GM19463 (cell line): ENCODE measurements at regions not wholly inside any gene's neighbourhood (a gene's known extent, or its start where the extent isn't known, plus 50 kb on each side); places are given as distances from the start of the nearest gene placed in this dataset.
"Not testable (repeated sequence)": the region's sequence is repeated elsewhere in the genome, so short reads cannot be mapped to it uniquely, and the experiment has no call there.

Experiments
- ATAC-seq: cut with Tn5 transposase; IDR thresholded peaks from one replicate; pipeline ENCODE4 v1.9.1; 2021; ENCODE audit warnings: mild to moderate bottlenecking, moderate library complexity; ENCODE audit not compliant: unreplicated experiment

DNA sequence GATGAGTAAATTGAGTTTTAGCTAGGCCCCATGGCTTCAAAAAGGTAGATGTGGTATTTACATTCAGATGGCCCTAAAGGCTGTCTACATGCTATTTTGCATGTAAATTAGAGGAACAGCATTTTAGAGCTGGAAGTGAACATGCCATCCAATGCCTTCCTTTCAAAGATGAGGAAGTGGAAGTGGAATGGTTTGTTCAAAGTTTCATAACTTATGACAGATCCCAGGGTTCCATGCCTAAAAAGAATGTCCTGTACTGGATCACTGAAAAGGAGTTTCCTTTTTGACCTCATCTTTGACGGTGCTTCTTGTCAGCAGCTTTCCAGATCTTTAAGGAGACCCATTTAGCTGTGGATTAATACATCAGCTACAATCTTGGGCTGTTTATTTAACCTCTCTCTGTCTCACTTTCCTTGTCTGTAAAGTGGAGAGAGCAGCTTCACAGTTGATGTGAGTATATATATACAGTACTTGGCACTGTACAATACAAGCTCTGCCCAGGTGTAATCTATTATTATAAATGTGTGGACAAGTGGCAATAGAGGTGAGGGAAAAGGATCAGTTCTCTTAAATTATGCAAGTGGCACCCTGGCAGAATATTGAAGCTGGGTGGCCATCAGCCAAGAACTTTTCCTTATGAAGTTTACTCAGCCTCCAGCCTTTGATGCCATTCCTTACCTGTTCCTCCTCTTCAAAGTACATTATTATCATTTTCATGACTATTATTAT, 68.7 kb upstream of the GOLGA8B start:
- ATAC-seq = no peak

DNA sequence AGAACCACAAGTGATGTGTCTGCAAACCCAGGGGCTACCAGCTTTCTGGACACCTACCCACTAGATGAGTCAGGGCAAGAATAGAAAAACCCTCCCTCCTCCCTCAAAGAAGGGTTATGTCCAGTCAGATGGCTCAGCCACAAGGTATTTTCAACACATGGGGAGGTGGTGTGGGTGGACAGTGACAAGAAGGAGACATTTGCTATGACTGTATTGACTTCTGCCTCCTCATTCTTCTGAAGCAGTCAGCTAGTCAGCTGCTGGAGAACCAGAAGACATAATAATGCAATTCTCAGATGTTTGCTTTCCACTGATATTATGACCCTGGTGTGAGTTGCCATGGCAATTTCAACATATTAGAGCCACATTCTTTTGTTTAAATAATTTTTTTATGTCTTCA, 66.7 kb upstream of the GOLGA8B start:
- peak; percentile 60 for ATAC-seq

DNA sequence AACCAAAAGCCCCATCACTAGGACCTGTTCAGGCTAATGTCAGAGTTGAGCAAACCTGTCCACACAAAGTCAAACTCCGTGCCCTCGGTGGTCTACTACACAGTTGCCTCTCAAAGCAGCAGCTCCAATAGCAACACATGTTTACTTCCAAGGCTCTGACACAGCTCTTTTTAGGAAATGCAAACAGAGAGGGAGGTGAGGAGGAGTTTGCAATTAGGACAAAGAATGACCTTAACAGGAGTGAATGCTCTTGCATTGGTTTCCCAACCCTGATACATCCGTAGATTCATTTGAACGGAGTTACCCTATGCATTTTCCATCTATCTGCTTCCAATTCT, 64.8 kb upstream of the GOLGA8B start:
- no peak for ATAC-seq

DNA sequence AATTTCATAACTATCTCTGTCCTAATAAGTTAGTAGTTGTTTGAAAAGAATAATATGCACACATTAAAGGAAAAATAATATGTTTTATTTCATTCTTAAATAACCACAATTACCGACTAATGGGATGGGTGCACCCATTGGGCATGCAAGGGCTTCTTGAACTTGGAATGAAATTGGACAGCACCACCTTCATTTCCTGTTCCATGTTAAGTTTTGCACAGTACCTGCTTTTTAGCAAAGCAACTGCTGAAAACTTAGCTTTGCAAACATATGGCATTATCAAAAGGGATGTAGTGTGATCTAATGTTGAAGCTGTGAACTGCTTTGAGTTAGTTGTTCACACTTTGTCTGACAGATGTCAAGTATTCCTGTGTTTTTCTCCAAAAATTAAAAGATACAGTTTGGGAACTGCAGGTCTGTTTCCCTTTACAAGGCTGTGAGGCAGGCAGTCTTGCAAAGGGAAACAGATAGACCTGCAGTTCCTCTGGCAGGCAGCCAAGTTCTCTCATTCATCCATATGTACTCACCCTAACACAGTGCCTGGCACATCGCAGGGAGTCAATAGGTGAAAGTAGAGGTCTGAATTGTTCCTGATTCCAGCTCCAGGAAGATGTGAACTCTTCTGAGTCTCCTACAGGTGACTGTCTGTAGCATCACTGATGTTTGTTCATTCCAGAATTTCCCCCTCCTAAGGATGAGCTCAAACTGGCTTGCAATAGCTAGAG, 64.3 kb upstream of the GOLGA8B start:
- no peak for ATAC-seq

DNA sequence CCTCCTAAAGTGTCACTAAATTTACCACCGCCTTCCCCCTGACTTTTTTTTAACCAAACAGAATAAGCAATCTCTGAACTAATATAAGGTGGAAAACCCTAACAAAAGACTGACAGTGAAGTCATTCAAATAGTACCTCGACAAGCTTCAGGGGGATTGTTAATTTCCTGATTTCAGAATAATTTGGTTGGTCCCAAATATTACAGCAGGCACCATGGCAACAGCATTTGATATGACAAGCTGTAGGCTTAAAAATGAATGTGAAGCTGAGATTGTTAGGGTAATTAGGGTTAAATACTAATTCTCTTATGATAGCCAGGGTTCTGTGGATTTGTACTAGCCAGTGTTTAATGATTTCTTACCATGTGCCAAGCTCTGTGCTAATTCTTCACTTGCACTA, 63.5 kb upstream of the GOLGA8B start:
- ATAC-seq = no peak

DNA sequence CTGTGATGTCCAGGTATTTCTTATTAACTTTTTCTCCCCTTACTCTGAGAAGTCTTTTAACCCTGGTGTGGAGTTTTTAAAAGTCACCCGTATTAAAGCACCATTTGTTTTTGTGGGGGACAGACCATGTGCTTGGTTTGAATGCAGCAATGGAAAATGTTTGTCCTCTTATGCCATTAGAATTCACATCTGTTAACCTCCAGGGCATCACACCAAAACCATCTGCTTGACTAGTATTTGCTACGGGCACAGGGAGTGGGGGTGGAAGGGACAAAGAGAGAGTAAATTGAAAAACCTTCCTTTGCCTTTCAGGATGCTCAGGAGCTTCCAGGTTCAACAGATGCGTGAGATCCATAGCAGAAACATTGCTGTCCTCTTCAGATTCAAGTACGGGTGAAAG, 61.4 kb upstream of the GOLGA8B start:
- no peak for ATAC-seq

DNA sequence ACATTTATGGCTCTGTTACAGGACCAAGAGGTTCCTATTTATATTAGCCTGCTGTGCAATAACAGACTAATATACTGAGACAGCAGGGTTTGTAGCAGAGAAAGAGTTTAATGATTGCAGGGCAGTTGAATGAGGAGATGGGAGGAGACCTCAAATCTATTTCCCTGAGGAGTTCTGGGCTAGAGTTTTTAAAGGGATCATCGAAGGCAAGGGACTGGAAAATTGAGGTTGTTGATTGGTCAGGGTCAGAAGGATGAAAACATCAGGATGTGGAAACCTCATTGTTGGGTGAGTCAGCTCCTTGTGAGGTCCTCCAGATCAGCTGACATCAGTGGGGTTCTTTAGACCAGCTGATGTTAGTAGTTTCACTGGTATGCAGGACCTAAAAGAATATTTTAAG, 60.6 kb upstream of the GOLGA8B start:
- ATAC-seq = no peak

DNA sequence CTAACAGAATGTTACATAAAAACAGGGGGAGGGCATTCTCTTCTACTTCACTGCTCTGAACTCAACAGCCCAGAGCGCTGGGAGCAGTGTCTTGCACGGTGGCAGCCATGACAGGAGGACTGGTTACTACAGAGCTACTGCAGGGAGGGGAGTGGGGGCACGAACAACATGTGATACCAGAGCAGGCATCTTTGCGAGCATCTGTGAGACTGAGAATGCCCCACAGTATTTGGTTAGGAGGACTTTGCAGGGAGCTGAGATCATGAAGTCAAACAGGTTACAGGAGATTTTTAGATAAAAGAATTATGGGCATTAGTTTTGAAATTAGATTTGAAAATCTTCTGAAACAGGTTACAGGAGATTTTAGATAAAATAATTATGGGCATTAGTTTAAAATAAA, 58.8 kb upstream of the GOLGA8B start:
- ATAC-seq = no peak

DNA sequence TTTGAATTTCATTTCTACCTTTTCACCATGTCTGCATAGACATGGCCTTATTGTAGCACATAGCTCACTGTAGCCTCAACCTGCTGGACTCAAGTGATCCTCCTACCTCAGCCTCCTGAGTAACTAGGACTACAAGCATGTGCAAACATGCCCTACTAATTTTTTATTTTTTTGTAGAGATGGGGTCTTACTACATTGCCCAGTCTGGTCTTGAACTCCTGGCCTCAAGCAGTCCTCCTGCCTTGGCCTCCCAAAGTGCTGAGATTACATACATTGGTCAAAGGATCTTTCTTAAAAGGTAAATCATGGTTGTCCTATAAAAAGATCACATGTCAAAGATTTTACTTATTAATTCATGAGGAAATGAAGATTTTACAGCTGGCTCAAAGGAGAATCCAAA, 57.2 kb upstream of the GOLGA8B start:
- no peak for ATAC-seq

DNA sequence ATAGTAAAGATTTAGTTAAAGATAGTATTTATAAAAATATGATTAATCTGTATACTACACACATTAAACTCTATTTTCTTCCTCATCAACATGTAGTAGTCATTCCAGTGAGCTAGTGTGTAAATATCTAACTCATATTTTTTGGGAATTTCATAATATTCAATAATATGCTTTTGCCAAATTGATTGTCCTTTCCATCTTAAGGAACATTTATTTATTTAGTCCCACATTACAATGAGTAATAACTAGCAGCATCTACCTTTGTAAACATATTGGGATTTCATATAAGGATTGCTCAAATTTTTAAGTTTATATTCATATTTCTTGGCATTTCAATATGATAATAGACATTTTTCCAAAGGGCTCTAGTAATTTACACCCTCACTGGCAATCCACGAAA, 53.9 kb upstream of the GOLGA8B start:
- ATAC-seq = no peak

DNA sequence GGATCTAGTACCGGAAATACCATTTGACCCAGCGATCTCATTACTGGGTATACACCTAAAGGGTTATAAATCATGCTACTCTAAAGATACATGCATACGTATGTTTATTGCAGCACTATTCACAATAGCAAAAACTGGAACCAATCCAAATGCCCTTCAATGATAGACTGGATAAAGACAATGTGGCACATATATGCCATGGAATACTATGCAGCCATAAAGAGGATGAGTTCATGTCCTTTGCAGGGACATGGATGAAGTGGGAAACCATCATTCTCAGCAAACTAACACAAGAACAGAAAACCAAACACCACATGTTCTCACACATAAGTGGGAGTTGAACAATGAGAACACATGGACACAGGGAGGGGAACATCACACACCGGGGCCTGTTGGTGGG, 50.2 kb upstream of the GOLGA8B start:
- ATAC-seq = not testable (repeated sequence)
